Kidney (tissue), 13 donors: ENCODE measurements at regions not wholly inside any gene's neighbourhood (a gene's known extent, or its start where the extent isn't known, plus 50 kb on each side); places are given as distances from the start of the nearest gene placed in this dataset.

Source experiments
- DNase-seq, 5 donors: peaks; one replicate each; pipeline ENCODE4 v3.0.0-alpha.2; 2013 to 2020
- FAIRE-seq: peaks from 2 replicates; lab custom pipeline; 2012; peaks lifted over from hg19 to GRCh38; lab: Jason Lieb, UNC
- H3K27ac ChIP-seq, 2 donors: one replicate each; pipeline ENCODE4 v1.7.0; 2013; ENCODE audit warnings: low read depth in 2 of 2, low read length in 2 of 2, inconsistent platforms in 1 of 2
- H3K27me3 ChIP-seq: one replicate; pipeline ENCODE4 v1.7.1; 2013; ENCODE audit warnings: low read length, inconsistent platforms; ENCODE audit not compliant: control insufficient read depth, insufficient read depth
- H3K36me3 ChIP-seq, 3 donors: one replicate each; pipeline versions ENCODE4 v1.7.0 to v1.7.1; 2013; ENCODE audit warnings: low read length in 3 of 3, control low read depth in 1 of 3, inconsistent platforms in 1 of 3; ENCODE audit not compliant: insufficient read depth in 3 of 3, control insufficient read depth in 2 of 3
- H3K4me1 ChIP-seq, 3 donors: one replicate each; pipeline versions ENCODE4 v1.7.0 to v1.7.1; 2013; ENCODE audit warnings: low read length in 3 of 3, inconsistent platforms in 1 of 3, low read depth in 1 of 3; ENCODE audit not compliant: control insufficient read depth in 2 of 3, insufficient read depth in 2 of 3
- H3K4me3 ChIP-seq, 3 donors: one replicate each; pipeline versions ENCODE4 v1.7.0 to v1.8.1; 2013; ENCODE audit warnings: low read length in 3 of 3, control low read depth in 1 of 3, inconsistent platforms in 1 of 3
- H3K9ac ChIP-seq, 3 donors: one replicate each; pipeline versions ENCODE4 v1.7.0 to v1.7.1; 2013; ENCODE audit warnings: low read length in 3 of 3, control low read depth in 1 of 3, inconsistent platforms in 1 of 3
- H3K9me3 ChIP-seq, 3 donors: one replicate each; pipeline versions ENCODE4 v1.7.0 to v1.7.1; 2013; ENCODE audit warnings: low read length in 3 of 3, control low read depth in 1 of 3, inconsistent platforms in 1 of 3; ENCODE audit not compliant: control insufficient read depth in 2 of 3, insufficient read depth in 1 of 3
- intact Hi-C: fragments of 100-400 bp; cut with DNase I; formaldehyde crosslinking; loops from one replicate; pipeline ENCODE4 v1.11.1; 2022
- TF ChIP-seq, protein P1 (sequence below): IDR thresholded peaks from 3 replicates; pipeline ENCODE4 v1.5.1; 2012; ENCODE audit warnings: mild to moderate bottlenecking, moderate library complexity, borderline replicate concordance; ENCODE audit not compliant: insufficient read depth; ENCODE audit errors: extremely low read depth
- donor health status: control.
- donor health status: control.
- donor health status: control.
- donor health status: control.
- donor health status: control.
- donor health status: DM: yes; HTN: yes; CAD: no.
- donor health status: Normal renal cell carcinoma (clear cell type).

DNA sequence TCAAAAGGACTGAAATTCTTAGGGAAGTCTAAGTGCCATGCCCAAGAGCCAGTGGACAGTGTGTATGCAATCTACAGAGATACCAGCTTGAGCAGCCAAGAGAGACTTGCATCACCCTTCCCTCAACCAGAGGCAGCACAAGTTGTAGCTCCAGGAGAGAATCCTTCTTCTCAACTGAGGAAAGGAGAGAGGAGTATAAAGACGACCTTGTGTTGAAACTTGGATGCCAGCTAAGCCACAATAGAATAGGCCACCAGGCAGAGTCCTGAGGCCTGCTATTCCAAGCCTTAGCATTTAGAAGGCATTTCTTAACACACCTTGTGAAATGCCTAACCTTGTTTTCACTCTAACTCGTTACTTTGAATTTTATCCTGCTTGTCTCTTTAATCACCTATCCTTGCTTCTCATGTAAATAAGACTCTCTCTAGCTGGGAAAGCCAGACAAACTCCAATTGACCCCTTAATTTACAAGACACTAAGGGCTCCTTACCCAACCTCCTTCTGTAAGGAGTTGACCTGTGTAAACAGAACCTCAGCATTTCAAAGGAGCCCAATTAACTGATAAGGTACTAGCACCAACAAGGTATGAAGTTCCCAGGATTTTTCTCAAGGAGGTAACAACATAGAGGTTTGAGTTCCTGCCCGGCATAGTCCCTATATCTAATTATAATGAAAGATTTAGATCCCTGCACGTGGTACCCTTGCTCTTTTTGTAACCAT, 738.8 kb downstream of the AMY1C start:
- H3K27ac ChIP-seq: no peak overlapping the region
- no peak for DNase-seq
- TF ChIP-seq, protein P1, sequence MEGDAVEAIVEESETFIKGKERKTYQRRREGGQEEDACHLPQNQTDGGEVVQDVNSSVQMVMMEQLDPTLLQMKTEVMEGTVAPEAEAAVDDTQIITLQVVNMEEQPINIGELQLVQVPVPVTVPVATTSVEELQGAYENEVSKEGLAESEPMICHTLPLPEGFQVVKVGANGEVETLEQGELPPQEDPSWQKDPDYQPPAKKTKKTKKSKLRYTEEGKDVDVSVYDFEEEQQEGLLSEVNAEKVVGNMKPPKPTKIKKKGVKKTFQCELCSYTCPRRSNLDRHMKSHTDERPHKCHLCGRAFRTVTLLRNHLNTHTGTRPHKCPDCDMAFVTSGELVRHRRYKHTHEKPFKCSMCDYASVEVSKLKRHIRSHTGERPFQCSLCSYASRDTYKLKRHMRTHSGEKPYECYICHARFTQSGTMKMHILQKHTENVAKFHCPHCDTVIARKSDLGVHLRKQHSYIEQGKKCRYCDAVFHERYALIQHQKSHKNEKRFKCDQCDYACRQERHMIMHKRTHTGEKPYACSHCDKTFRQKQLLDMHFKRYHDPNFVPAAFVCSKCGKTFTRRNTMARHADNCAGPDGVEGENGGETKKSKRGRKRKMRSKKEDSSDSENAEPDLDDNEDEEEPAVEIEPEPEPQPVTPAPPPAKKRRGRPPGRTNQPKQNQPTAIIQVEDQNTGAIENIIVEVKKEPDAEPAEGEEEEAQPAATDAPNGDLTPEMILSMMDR: no peak
- H3K4me1 ChIP-seq: no peaks in the 10 kb centered on the region
- intact Hi-C loops: no loop called here
- H3K4me3 ChIP-seq: no peak overlapping the region
- no peak for FAIRE-seq
- H3K36me3 ChIP-seq: no peaks in the 10 kb centered on the region
- no peak overlapping the region for H3K9ac ChIP-seq
- no peaks in the 10 kb centered on the region for H3K9me3 ChIP-seq
- no peaks in the 10 kb centered on the region for H3K27me3 ChIP-seq

DNA sequence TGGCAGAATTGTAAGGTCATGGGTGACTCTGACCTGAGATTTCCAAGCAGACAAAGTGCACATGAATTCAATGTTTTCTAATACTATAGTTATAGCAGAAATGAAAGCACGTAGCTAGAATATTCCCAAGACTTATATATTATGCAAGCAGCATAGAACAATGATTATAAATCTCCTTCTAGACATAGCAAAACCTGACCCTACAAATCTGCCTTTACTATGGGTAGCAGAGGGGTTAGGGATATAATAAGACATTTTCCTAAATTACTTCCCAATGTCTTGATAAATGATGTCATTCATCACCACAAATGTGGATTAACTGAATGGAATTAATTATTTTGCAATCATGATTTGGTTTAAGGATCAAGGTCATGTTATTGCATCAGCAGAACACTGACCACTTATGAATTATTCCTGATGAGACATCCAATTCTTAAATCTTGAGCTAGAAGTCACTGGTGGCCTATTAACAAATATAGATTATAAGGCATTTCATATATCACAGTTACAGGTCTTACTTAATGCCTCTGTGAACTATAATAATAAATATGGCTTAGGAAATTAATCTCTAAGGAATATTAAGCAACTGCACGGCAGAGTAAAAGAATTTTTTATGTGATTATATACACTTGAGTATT, 776.6 kb downstream of the AMY1C start:
- Histone ChIP-seq H3K36me3 (no peaks in the 10 kb centered on the region), H3K9me3 (no peaks in the 10 kb centered on the region), H3K4me3 (no peak overlapping the region), H3K9ac (no peak overlapping the region), H3K27ac (no peak overlapping the region), H3K27me3 (no peaks in the 10 kb centered on the region), H3K4me1 (no peaks in the 10 kb centered on the region)
- intact Hi-C loops: no loop called here
- no peak for FAIRE-seq
- TF ChIP-seq, protein P1: no peak
- DNase-seq: no peak

DNA sequence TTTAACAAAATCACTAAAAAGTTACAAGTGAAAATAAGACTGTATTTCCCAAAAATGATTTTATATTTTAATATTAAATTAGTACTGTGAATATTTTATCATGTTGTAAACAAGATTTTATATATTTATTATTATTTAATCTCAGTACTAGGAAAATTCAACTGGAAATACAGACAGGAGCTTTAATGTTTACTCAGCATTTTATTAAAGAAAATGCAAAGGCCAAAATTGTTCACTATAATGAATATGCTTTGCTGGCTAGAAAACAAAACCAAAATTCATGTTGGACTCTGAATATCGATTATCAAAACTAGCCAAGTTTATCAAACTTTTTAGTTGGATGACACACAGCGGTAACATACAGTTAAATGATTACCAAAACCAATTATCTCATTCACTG, 782.3 kb downstream of the AMY1C start:
- H3K9ac ChIP-seq: no peak overlapping the region
- no peak overlapping the region for H3K4me3 ChIP-seq
- no peaks in the 10 kb centered on the region for H3K27me3 ChIP-seq
- H3K4me1 ChIP-seq: no peaks in the 10 kb centered on the region
- DNase-seq (no peak), FAIRE-seq (no peak)
- no peak overlapping the region for H3K27ac ChIP-seq
- no peaks in the 10 kb centered on the region for H3K36me3 ChIP-seq
- intact Hi-C loops: no loop called here
- no peaks in the 10 kb centered on the region for H3K9me3 ChIP-seq
- TF ChIP-seq, protein P1: no peak
